Fibroblast of skin of left quadriceps (primary cell): ENCODE measurements at regions not wholly inside any gene's neighbourhood (a gene's known extent, or its start where the extent isn't known, plus 50 kb on each side); places are given as distances from the start of the nearest gene placed in this dataset.
"Not testable (repeated sequence)": the region's sequence is repeated elsewhere in the genome, so short reads cannot be mapped to it uniquely, and the experiment has no call there.

Source experiments
- DNase-seq, 2 experiments: peaks; one replicate each; pipeline ENCODE4 v3.0.0-alpha.2; 2013; ENCODE audit warnings: low read depth in 2 of 2

- DNase-seq = no peak
Measured at GRCh38 chr2:14417551-14417950, 215.0 kb upstream of the LRATD1 start.

GRCh38 chr2:14418115-14418514 lies 214.4 kb upstream of the LRATD1 start:
- peak in 1 of 2 experiments; percentile 28 for DNase-seq

GRCh38 chr2:14420851-14421250 lies 211.7 kb upstream of the LRATD1 start:
- peak; percentile 49 to 52 for DNase-seq

GRCh38 chr2:14422426-14422825 lies 210.1 kb upstream of the LRATD1 start:
- no peak for DNase-seq

GRCh38 chr2:14423145-14423906 lies 209.2 kb upstream of the LRATD1 start:
- DNase-seq = no peak

GRCh38 chr2:14424478-14425390 lies 207.8 kb upstream of the LRATD1 start:
- DNase-seq = no peak

GRCh38 chr2:14425869-14426268 lies 206.6 kb upstream of the LRATD1 start:
- no peak for DNase-seq

GRCh38 chr2:14428056-14428455 lies 204.5 kb upstream of the LRATD1 start:
- peak; percentile 60 for DNase-seq

- DNase-seq = no peak
Measured at GRCh38 chr2:14433946-14434495, 198.5 kb upstream of the LRATD1 start.

GRCh38 chr2:14445670-14446069 lies 186.8 kb upstream of the LRATD1 start:
- no peak for DNase-seq

GRCh38 chr2:14448340-14448739 lies 184.2 kb upstream of the LRATD1 start:
- no peak for DNase-seq

- DNase-seq = no peak
Measured at GRCh38 chr2:14451312-14451711, 181.2 kb upstream of the LRATD1 start.

GRCh38 chr2:14454202-14454601 lies 178.3 kb upstream of the LRATD1 start:
- no peak for DNase-seq

- DNase-seq = no peak
Measured at GRCh38 chr2:14459786-14460325, 172.7 kb upstream of the LRATD1 start.

GRCh38 chr2:14475994-14476393 lies 156.5 kb upstream of the LRATD1 start:
- DNase-seq = no peak

GRCh38 chr2:14479486-14479885 lies 153.0 kb upstream of the LRATD1 start:
- DNase-seq = no peak

GRCh38 chr2:14480120-14480519 lies 152.4 kb upstream of the LRATD1 start:
- DNase-seq = no peak

GRCh38 chr2:14480906-14481305 lies 151.6 kb upstream of the LRATD1 start:
- no peak for DNase-seq

GRCh38 chr2:14492920-14493503 lies 139.5 kb upstream of the LRATD1 start:
- peak; percentile 88 to 89 for DNase-seq

- DNase-seq = no peak
Measured at GRCh38 chr2:14494759-14495158, 137.8 kb upstream of the LRATD1 start.

- DNase-seq = no peak
Measured at GRCh38 chr2:14501061-14501460, 131.5 kb upstream of the LRATD1 start.

- not testable (repeated sequence) for DNase-seq
Measured at GRCh38 chr2:14506955-14507354, 125.6 kb upstream of the LRATD1 start.
